HEK293T (cell line): ENCODE measurements at regions not wholly inside any gene's neighbourhood (a gene's known extent, or its start where the extent isn't known, plus 50 kb on each side); places are given as distances from the start of the nearest gene placed in this dataset.

Source experiments
- CTCF ChIA-PET: fragments of 350-600 bp; formaldehyde crosslinking; extraction: SDS; loops from one replicate; lab custom pipeline; 2021; ENCODE audit warnings: antibody characterized with exemption, inconsistent platforms; lab: Yijun Ruan, JAX
- POLR2A ChIA-PET: fragments of 350-600 bp; formaldehyde crosslinking; extraction: SDS; loops from one replicate; lab custom pipeline; 2020; ENCODE audit warnings: antibody characterized with exemption, inconsistent platforms; lab: Yijun Ruan, JAX
- DNase-seq: peaks from one replicate; pipeline ENCODE4 v3.0.0; 2012; ENCODE audit warnings: mixed read lengths; ENCODE audit errors: extremely low spot score
- ARNT ChIP-seq: fragments of 450-650 bp; IDR thresholded peaks from 2 replicates; pipeline ENCODE4 v1.6.1; 2017; ENCODE audit warnings: mild to moderate bottlenecking
- BHLHE40 ChIP-seq: fragments of 450-650 bp; IDR thresholded peaks from 2 replicates; pipeline ENCODE4 v1.6.1; 2016; ENCODE audit warnings: mild to moderate bottlenecking, moderate library complexity, borderline replicate concordance
- CTBP1 ChIP-seq: fragments of 450-650 bp; IDR thresholded peaks from 2 replicates; pipeline ENCODE4 v1.6.1; 2016; ENCODE audit warnings: borderline replicate concordance
- ELF4 ChIP-seq: fragments of 450-650 bp; IDR thresholded peaks from 2 replicates; pipeline ENCODE4 v1.6.1; 2017; ENCODE audit warnings: antibody characterized with exemption
- FOXA1 ChIP-seq: fragments of 450-650 bp; IDR thresholded peaks from 2 replicates; pipeline ENCODE4 v1.6.1; 2016; ENCODE audit warnings: mild to moderate bottlenecking
- FOXK2 ChIP-seq: fragments of 450-650 bp; IDR thresholded peaks from 2 replicates; pipeline ENCODE4 v1.6.1; 2016; ENCODE audit warnings: mild to moderate bottlenecking
- FOXM1 ChIP-seq: fragments of 450-650 bp; IDR thresholded peaks from 2 replicates; pipeline ENCODE4 v1.6.1; 2017; ENCODE audit warnings: mild to moderate bottlenecking, borderline replicate concordance
- HDGF ChIP-seq: fragments of 450-650 bp; IDR thresholded peaks from 2 replicates; pipeline ENCODE4 v1.6.1; 2017; ENCODE audit warnings: antibody characterized with exemption, borderline replicate concordance
- L3MBTL2 ChIP-seq: fragments of 450-650 bp; conservative IDR thresholded peaks from 2 replicates; pipeline ENCODE4 v1.6.1; 2016; ENCODE audit warnings: mild to moderate bottlenecking
- LEF1 ChIP-seq: fragments of 450-650 bp; IDR thresholded peaks from 2 replicates; pipeline ENCODE4 v1.6.1; 2017; ENCODE audit warnings: mild to moderate bottlenecking, borderline replicate concordance
- NFRKB ChIP-seq: fragments of 450-650 bp; IDR thresholded peaks from 2 replicates; pipeline ENCODE4 v1.6.1; 2016; ENCODE audit warnings: mild to moderate bottlenecking, moderate library complexity
- SP1 ChIP-seq: fragments of 450-650 bp; IDR thresholded peaks from 2 replicates; pipeline ENCODE4 v1.6.1; 2017
- SUZ12 ChIP-seq: fragments of 450-650 bp; IDR thresholded peaks from 2 replicates; pipeline ENCODE4 v1.6.1; 2016; ENCODE audit warnings: mild to moderate bottlenecking
- TARDBP ChIP-seq: fragments of 450-650 bp; IDR thresholded peaks from 2 replicates; pipeline ENCODE4 v1.6.1; 2016
- ZNF384 ChIP-seq: fragments of 450-650 bp; IDR thresholded peaks from 2 replicates; pipeline ENCODE4 v1.6.1; 2016
- TF ChIP-seq, protein P1 (sequence below): fragments of 450-650 bp; IDR thresholded peaks from 2 replicates; pipeline ENCODE4 v1.6.1; 2016

DNA sequence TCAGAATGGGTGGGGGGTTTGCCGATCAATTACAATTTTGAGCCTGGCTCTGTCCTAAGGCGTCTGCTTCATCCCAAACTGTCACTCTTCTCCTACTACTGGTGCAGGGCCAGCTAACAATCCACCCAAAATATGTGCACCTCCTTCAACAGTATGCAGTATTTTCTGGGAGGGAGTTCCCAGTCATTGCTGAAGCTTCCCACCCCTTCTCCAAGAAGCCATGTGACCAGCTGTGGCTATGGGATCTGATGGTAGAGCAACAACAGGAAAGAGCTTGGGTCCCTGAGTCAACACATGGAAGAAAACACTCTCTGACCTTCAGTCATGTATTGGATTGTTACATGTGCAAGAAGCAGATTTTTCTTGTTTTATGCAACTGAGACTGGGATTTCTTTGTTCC lies 185.7 kb upstream of the GHITM start:
- ChIA-PET POLR2A (no interaction called here), CTCF (interaction anchor here (1.1 kb wide), 1 partner anchor 9 kb away, joined by 3 read pairs; no protein-coding TSS in a partner anchor)

DNA sequence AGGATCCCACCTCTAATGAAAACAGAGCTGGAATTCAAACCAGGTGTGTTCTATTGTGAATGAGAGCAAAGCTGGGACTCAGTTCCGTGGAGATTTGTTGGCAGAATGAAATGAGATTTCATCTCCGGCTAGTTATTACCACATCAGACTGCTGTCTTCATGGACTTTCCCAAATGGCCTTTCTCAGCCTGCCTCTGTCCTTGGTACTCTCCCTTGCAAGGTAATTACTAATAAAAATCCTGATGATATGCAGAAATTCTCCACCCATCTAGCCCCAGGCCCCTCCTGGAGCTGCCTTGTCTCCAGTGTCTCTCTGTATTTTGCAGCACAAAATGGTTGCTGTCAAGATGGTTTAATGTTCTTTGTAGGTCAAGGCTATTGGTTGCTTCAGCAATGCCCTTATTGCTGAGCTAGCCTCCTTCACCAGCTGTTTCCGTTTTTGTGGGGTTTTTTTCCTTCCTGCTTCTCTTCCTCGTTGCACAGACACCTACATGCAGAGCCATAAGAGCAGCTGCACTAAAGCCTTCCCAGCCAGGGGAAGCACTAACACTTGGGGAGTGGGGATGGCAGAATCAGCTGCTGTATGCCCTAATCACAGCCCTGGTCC lies 185.0 kb upstream of the GHITM start:
- no peak for DNase-seq
- ChIA-PET CTCF (interaction anchor here (0.6 to 1.1 kb wide), 2 partner anchors 8 to 83 kb away, joined by 3 to 4 read pairs; no protein-coding TSS in a partner anchor), POLR2A (no interaction called here)
- TF ChIP-seq NFRKB: no peak
- no peak for TF ChIP-seq SUZ12
- TF ChIP-seq, protein P1, sequence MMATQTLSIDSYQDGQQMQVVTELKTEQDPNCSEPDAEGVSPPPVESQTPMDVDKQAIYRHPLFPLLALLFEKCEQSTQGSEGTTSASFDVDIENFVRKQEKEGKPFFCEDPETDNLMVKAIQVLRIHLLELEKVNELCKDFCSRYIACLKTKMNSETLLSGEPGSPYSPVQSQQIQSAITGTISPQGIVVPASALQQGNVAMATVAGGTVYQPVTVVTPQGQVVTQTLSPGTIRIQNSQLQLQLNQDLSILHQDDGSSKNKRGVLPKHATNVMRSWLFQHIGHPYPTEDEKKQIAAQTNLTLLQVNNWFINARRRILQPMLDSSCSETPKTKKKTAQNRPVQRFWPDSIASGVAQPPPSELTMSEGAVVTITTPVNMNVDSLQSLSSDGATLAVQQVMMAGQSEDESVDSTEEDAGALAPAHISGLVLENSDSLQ: no peak
- no peak for TF ChIP-seq FOXK2
- no peak for TF ChIP-seq LEF1
- TF ChIP-seq ARNT: no peak
- no peak for TF ChIP-seq BHLHE40
- no peak for TF ChIP-seq HDGF
- no peak for TF ChIP-seq L3MBTL2
- no peak for TF ChIP-seq SP1
- TF ChIP-seq ELF4: no peak
- TF ChIP-seq TARDBP: no peak
- TF ChIP-seq ZNF384: no peak
- no peak for TF ChIP-seq FOXM1

More for the DNA sequence above, 185.7 kb upstream of the GHITM start:
- no peak for TF ChIP-seq SUZ12
- no peak for TF ChIP-seq HDGF
- TF ChIP-seq, protein P1: no peak
- TF ChIP-seq ELF4: no peak
- TF ChIP-seq ARNT: no peak
- TF ChIP-seq NFRKB: no peak
- no peak for TF ChIP-seq BHLHE40
- no peak for DNase-seq

DNA sequence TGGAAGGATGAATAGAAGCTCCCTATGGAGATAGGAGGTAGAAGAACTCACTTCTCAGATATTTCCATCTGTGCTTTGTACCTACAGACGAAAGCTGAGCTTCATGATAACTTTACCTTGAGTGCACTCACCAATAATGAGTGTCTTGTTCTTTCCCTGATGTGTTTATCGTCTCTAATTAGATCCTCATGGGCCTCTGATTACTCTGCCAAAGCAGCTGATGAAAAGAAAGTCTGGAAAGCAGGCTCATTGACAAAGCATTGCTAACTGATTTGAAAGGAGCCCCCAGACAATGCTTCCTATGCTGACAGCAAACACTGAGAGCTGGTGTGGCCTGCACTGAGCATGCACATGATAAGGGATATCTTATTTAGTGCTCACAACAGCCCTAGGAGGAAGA lies 183.9 kb upstream of the GHITM start:
- no peak for DNase-seq
- CTCF ChIA-PET: no interaction called here
- POLR2A ChIA-PET: no interaction called here
- TF ChIP-seq FOXM1 (no peak), SP1 (no peak), HDGF (no peak), ARNT (no peak), ELF4 (no peak), BHLHE40 (no peak), ZNF384 (no peak)
- TF ChIP-seq, protein P1: no peak

DNA sequence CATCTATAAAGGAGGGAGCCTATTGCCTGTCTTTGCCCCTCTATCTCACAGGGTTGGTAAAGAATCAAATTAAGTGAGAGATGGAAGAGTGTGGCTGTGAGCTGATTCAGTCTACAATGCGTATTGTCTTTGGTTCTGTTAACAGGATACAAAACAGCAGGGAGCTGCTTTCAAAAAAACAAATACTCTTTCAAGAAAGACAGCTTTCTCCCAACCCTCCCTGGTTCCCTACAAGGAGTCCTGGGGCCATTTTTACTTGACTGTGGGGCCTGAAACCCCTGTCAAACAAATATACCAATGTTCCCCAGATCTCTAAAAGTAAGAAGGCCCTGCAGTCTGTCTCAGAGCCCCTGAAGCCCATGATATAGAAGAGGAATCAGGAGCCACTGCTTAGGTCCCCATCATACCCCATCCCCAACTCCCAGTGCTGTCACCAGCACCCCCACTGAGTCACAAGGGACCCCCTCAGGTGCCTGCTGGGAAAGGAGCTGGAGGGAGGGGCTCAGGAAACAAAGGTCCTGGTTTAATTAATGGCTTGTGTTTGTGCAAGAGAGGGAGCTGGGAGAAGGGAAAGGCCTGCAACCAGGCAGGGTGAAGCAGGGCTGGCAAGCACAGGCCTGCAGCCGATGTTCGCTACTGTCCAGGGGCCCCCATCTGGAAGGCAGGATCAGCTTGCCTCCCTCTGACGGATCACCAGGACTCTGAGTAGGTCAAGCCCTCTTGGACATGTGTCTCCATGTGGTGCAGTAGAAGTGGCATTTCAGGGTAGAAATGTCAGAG lies 182.0 kb upstream of the GHITM start:
- ChIA-PET POLR2A (no interaction called here), CTCF (no interaction called here)
- TF ChIP-seq ELF4: no peak
- no peak for TF ChIP-seq CTBP1
- TF ChIP-seq ZNF384: no peak
- TF ChIP-seq BHLHE40: no peak
- no peak for TF ChIP-seq L3MBTL2
- TF ChIP-seq NFRKB: no peak
- TF ChIP-seq, protein P1: no peak
- TF ChIP-seq FOXA1: no peak
- TF ChIP-seq SP1: no peak
- DNase-seq: no peak

DNA sequence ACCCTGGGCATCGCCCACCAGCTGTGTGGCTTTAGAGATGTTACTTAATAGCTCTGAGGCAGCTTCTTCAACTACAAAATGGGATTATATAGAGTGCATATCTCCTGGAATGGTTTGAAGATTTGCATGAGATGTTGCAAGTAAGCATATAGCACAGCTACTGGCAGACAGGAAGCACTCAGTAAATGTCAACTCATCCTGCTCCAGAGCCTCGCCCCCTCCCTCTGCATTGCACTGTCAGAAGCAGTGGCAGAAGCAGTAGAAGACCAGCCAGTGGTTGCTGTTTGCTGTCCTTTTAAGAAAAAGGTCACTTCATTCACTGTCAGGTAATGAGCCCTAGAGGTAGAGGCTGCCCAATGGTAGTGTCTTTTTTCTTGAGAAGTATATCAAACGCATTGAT lies 180.0 kb upstream of the GHITM start:
- POLR2A ChIA-PET: no interaction called here
- CTCF ChIA-PET: no interaction called here

More for the DNA sequence above, 180.0 kb upstream of the GHITM start:
- DNase-seq: no peak
- TF ChIP-seq FOXA1: no peak
- no peak for TF ChIP-seq SUZ12
- no peak for TF ChIP-seq TARDBP
- no peak for TF ChIP-seq BHLHE40
- no peak for TF ChIP-seq HDGF
- no peak for TF ChIP-seq SP1
- TF ChIP-seq, protein P1: no peak
- TF ChIP-seq FOXM1: no peak
